ENCODE measurements at regions not wholly inside any gene's neighbourhood (a gene's known extent, or its start where the extent isn't known, plus 50 kb on each side); places are given as distances from the start of the nearest gene placed in this dataset.

DNA sequence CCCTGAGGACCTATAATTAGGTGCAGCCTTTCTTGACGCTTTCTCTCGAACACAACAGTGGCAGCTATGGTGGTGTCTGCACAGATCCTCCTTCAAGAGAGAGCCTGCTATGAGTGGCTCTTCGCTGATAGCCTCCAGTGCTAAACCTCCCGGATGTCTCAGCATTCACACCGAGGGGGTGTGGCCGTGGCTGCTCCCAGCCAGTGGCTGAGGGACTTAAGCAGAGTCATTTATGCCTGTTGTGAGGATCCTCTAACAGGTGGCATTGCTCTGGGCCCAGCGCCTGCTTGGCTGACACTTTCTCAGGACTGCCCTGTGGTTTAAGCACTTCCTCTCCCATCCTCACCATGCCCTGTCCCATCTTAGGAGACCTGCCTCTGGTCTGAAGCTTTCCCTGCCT is 592.0 kb upstream of the LRRTM1 start:
- Mint-ChIP-seq H3K36me3 (no peaks in the 10 kb centered on the region), H3K27ac (no peak overlapping the region), H3K4me1 (no peaks in the 10 kb centered on the region), H3K27me3 (no peaks in the 10 kb centered on the region), H3K9me3 (peaks cover 0 to 6% of the 10 kb centered on the region in 2 donors), H3K4me3 (no peak overlapping the region)
- DNase-seq (no peak), ATAC-seq (replicated peaks) (no peak)

DNA sequence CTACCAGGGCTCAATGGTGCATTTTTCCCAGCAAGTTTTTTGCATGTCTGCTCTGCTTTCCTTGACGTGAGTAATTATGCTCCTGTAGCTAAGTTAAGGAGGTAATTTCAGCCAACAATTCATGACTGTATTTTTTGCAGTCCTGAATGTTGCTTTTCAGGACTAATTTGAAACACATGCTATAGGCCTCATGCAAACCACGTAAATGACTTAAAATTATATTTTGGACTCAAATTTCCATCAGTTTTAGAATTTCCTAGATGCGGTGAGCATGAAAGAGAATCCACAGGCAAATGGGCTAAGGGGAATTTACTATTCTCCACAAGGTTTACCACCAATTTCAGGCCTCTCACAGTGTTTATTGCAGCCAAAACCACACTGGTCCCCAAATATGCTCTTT is 589.9 kb upstream of the LRRTM1 start:
- Mint-ChIP-seq H3K4me3 (no peak overlapping the region), H3K27me3 (no peaks in the 10 kb centered on the region), H3K36me3 (no peaks in the 10 kb centered on the region), H3K4me1 (no peaks in the 10 kb centered on the region), H3K9me3 (peaks cover 0 to 8% of the 10 kb centered on the region in 2 donors), H3K27ac (no peak overlapping the region)
- DNase-seq, result no peak
- ATAC-seq (replicated peaks), result no peak

DNA sequence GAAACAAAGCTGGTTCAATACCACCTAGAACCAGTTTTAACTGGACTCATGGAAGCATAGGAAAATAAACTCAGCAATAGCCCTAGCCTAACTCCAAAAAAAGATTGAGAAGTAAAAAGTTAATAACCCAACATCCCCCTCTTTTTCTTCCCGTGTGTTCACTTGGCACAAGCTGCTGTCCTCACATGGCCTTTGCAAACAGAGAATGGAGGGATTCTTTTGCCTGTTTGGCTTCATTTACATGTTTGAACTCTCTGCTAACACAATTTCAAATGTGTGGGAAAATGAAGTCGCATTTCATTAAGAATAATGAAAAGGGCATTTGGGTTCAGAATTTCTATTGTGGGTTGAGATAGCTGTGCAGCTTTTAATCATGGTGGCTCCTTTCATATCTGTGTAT is 589.2 kb upstream of the LRRTM1 start:
- Mint-ChIP-seq H3K27me3 (no peaks in the 10 kb centered on the region), H3K4me3 (no peak overlapping the region), H3K9me3 (peaks cover 0 to 8% of the 10 kb centered on the region in 2 donors), H3K36me3 (no peaks in the 10 kb centered on the region), H3K27ac (no peak overlapping the region), H3K4me1 (no peaks in the 10 kb centered on the region)
- ATAC-seq (replicated peaks), result no peak
- DNase-seq, result no peak

DNA sequence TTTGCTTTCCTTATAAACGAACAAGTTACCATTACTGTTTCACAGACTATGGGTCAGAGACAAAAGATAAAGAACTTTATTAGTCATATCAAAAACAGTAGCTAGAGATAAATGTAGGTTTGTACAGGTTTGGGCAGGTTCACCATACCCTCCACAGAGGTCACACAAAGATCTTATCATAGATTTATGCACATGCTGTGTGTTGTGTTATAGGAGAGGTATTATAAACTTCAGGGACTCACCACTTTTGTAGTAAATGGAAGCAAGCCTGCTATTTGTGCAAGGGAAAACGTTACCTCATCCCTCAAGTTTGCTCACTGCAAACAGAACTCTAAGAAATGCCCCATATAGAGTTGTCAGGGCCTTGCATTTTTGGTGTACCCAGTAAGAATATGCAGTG is 584.5 kb upstream of the LRRTM1 start:
- DNase-seq, result no peak
- ATAC-seq (replicated peaks), result no peak
- Mint-ChIP-seq H3K9me3 (peaks cover 3 to 7% of the 10 kb centered on the region in 2 donors), H3K36me3 (no peaks in the 10 kb centered on the region), H3K27ac (no peak overlapping the region), H3K4me1 (no peaks in the 10 kb centered on the region), H3K4me3 (no peak overlapping the region), H3K27me3 (no peaks in the 10 kb centered on the region)

DNA sequence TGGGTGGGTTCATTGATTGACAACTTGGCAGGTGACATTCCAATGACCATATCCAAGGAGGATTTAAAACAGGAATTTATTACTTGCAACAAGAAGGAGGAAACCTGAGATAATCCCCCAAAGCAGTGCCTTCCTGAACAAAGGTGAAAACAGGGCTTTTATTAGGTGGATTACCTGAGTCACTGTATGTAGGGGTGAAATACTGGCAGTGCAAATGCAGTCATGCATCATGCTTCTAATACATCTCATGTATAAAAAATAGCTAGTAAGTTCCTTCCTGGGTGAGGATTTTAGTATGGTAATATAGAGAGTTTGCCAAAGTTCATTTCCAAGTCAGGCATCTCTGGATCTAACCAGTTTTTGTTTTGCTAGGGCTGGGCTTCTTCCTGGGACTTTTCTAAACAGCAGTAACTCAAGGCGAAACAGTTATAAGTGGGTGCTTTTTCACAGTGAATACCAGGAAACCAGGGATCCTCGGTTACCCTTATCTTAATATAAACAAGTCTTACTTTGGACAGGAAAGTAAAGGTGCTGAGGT is 583.4 kb upstream of the LRRTM1 start:
- Mint-ChIP-seq H3K27me3 (no peaks in the 10 kb centered on the region), H3K9me3 (peaks cover 6 to 7% of the 10 kb centered on the region in 2 donors), H3K4me1 (no peaks in the 10 kb centered on the region), H3K36me3 (no peaks in the 10 kb centered on the region), H3K4me3 (no peak overlapping the region), H3K27ac (no peak overlapping the region)
- DNase-seq, result no peak
- no peak for ATAC-seq (replicated peaks)

DNA sequence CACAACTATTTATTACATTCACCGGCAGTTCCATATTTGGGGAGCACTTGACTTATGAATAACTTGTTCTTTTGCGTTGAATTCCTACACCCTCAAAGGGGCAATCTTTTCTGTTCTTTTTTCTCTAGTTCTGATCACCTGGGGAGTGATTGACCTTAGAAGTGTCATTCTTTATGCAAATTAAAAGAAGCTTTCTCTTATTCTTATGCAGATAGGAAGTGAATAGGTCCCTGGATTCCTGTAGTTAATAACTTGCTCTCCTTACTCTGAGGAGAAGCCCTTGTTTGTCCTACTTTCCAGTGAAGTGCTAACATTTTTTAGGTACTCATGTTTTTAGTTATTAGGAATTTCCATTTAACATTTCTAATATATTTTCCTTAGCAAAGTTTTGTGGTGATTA is 569.8 kb upstream of the LRRTM1 start:
- H3K36me3 Mint-ChIP-seq, result no peaks in the 10 kb centered on the region
- no peak for ATAC-seq (replicated peaks)
- H3K9me3 Mint-ChIP-seq, result peaks cover 9 to 15% of the 10 kb centered on the region in 2 donors
- H3K4me1 Mint-ChIP-seq, result no peaks in the 10 kb centered on the region
- no peak overlapping the region for H3K4me3 Mint-ChIP-seq
- no peaks in the 10 kb centered on the region for H3K27me3 Mint-ChIP-seq
- no peak overlapping the region for H3K27ac Mint-ChIP-seq
- DNase-seq, result no peak

DNA sequence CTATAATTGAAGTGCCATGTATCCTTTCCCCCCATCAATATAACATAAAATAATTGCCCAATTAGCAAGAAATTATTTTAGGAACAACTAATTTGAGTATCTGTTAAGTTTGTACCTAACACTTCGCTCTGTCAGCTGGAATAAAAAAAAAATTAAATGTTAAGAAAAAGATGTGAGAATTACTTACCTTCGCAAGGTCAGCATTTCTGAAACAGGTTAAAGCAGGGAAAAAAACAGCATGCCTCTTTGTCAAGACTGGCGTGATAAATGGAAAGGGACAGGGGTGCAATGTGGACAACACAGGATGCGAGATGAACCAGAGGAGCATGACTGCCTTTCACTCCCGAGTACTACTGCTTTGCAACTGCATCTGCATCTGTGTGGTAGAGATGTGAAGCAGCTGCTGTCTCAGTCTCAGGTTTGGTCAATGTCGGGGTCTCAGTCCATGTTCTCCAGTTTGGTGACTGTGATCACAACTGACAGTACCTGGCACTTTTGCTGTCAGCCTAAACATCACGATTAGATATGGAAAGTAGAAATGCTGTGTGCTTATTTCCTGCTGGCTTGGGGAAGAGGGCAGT is 565.4 kb upstream of the LRRTM1 start:
- Mint-ChIP-seq H3K36me3 (no peaks in the 10 kb centered on the region), H3K9me3 (peaks cover 4 to 9% of the 10 kb centered on the region in 2 donors), H3K27me3 (no peaks in the 10 kb centered on the region), H3K4me3 (no peak overlapping the region), H3K27ac (no peak overlapping the region), H3K4me1 (no peaks in the 10 kb centered on the region)
- DNase-seq, result no peak
- ATAC-seq (replicated peaks), result no peak

DNA sequence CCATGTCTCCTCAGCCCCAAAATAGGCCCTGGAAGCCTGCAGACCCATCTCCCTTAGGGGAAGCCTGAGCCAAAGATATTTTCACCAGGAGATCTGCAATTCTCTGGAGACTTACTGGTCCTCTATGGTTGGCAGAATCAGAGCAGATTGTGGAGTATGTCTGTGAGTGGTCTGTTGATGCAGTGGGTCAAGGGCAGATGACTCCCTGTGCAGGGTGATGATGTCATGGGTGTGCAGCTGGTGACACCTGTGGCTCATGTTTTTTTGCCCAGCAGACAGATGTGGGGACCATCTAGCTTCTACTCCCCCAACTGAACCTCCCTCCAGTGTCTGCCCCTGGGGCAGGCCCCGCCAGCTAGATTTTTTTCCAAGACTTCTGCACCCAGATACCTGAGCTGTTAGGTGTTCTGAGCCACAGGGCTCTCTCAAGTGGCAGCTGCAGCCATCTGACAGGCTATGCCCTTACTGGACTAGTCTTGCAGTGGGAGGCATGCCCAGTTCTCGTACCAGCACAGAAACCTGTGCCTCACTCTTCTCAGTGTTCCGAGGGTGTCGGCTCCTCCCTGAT is 558.7 kb upstream of the LRRTM1 start:
- Mint-ChIP-seq H3K4me1 (no peaks in the 10 kb centered on the region), H3K4me3 (no peak overlapping the region), H3K27me3 (no peaks in the 10 kb centered on the region), H3K9me3 (peaks cover 2 to 4% of the 10 kb centered on the region in 2 donors), H3K36me3 (no peaks in the 10 kb centered on the region), H3K27ac (no peak overlapping the region)
- DNase-seq, result no peak
- no peak for ATAC-seq (replicated peaks)

DNA sequence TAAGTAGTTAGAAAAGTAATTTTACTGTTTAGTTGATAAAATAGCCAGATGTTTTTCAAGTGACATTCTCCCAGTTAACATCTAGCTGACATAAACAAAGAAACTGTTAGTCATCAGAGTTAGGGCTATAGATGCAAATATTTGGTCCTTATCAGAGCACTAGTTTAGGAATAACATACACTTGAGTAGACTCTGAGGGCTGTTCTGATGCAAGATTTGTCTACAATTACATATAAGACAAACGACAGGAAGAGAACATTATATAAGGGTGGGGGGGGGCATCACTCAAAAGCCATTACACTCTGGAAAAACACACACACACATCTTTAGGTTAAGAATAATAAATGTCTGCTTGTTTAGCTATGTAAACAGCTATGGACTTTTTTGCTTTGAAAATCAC is 554.4 kb upstream of the LRRTM1 start:
- no peak overlapping the region for H3K4me3 Mint-ChIP-seq
- no peaks in the 10 kb centered on the region for H3K4me1 Mint-ChIP-seq
- no peak overlapping the region for H3K27ac Mint-ChIP-seq
- H3K9me3 Mint-ChIP-seq, result no peaks in the 10 kb centered on the region
- no peak for DNase-seq
- no peaks in the 10 kb centered on the region for H3K36me3 Mint-ChIP-seq
- ATAC-seq (replicated peaks), result no peak
- no peaks in the 10 kb centered on the region for H3K27me3 Mint-ChIP-seq

DNA sequence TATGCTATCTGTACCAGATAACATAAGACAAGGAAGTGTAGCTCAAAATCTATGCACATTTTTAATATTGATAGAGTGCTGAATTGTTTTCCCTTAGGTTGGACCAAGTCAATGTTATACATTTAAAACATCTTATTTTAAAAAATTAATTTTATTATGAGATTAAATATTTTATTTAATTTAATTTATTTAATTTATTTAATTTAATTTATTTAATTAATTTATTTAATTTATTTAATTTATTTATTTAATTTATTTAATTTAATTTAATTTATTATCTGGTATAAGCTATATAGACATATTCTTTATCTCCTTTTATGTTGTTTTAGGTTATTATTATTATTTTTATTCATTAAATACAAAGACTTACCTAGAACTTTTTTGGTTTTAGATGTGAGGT is 551.7 kb upstream of the LRRTM1 start:
- Mint-ChIP-seq H3K4me3 (no peak overlapping the region), H3K9me3 (peaks cover 0 to 3% of the 10 kb centered on the region in 2 donors), H3K27ac (no peak overlapping the region), H3K36me3 (no peaks in the 10 kb centered on the region), H3K4me1 (no peaks in the 10 kb centered on the region), H3K27me3 (no peaks in the 10 kb centered on the region)
- DNase-seq, result no peak
- ATAC-seq (replicated peaks), result no peak

DNA sequence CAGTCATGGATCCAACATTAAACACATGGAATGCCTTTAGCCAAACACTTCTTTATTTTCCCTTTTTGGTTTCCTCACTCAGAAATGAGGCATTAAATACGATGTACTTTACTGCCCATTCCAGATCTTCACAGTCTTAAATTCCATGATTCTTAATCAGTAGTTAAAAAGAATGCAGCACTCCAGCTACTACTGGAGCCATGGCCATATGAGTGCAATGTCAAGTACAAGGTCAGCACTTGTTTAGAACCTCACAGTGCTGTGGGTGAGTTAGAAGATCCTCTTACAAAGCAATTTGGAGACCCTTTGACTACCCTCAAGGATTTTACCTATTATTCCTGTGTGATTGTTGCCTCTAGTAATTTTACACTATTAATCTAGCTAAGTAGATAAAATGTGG is 550.3 kb upstream of the LRRTM1 start:
- Mint-ChIP-seq H3K9me3 (peaks cover 0 to 4% of the 10 kb centered on the region in 2 donors), H3K36me3 (no peaks in the 10 kb centered on the region), H3K4me3 (no peak overlapping the region), H3K4me1 (no peaks in the 10 kb centered on the region), H3K27me3 (no peaks in the 10 kb centered on the region), H3K27ac (no peak overlapping the region)
- ATAC-seq (replicated peaks) (no peak), DNase-seq (no peak)

DNA sequence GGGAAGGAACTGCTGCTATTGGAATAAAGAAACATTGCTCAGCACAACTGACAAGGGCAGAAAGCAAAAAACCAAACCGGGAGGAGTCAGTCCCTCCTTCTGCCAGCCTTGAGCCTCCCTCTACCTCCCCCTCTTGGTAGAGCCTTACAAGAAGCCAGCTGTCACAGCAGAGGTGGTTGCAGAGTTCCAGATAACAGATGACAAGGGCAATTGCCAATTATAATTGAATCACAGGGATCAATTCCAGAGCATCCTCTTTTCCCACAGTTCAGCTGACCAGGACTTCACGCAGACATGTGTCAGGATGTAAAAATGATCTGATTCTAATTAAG is 548.2 kb upstream of the LRRTM1 start:
- ATAC-seq (replicated peaks), result no peak
- H3K4me1 Mint-ChIP-seq, result no peaks in the 10 kb centered on the region

DNA sequence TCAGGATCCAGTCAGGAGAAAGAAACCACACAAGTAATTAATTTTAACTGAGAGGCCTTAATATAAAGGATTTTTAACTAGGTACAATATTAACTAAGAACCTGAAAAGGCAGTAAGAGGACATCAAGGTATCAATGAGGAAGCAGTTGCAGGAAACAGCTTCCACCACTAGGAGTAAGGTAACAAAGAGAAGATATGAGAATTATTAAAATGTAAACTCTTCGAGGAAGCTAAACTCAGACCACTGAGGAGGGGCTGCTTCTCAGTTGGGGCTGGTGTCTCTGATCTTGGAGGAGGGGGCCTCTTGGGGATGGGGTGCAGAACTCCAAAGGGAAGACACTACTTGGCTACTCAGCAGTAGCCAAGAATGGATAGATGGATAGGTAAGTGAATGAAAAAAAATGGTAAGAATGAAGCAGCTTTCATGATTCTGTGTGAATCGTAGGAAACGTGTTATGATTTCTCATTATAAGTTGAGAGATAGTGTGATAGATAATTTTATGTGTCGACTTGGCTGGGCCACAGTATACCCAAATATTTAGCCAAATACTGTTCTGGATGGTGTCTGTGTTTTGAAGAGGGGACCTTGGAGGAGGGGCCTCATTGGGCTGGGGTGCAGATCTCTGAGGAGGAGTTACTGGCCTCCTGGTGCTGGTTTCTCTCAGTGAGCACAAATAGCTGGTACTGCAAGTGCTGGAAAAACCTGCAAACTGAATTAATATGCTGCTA is 547.7 kb upstream of the LRRTM1 start:
- Mint-ChIP-seq H3K36me3 (no peaks in the 10 kb centered on the region), H3K4me1 (no peaks in the 10 kb centered on the region)

More for the DNA sequence above, 548.2 kb upstream of the LRRTM1 start:
- no peaks in the 10 kb centered on the region for H3K27me3 Mint-ChIP-seq
- no peak for DNase-seq
- no peak overlapping the region for H3K27ac Mint-ChIP-seq
- H3K36me3 Mint-ChIP-seq, result no peaks in the 10 kb centered on the region
- H3K4me3 Mint-ChIP-seq, result no peak overlapping the region
- H3K9me3 Mint-ChIP-seq, result peaks cover 0 to 4% of the 10 kb centered on the region in 2 donors

DNA sequence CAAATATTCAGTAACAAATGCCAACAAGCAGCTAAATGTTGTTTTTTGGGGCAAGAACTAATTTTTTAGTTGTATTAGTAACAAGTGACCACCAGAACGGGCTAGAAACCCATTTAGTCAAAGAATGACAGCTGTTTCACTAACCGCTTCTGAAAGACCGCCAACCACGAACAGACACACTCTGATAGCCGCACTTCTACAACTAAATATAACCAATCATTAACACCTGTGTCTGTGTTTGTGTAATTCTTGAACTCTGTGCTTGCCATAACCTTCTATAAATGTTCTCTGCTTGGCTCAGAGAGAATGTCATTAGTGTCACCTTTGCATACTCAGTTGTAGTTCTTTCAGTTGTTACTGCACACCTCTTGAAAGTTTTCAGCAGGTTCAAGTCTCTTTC is 526.3 kb upstream of the LRRTM1 start:
- Mint-ChIP-seq H3K9me3 (peaks cover 6 to 11% of the 10 kb centered on the region in 2 donors), H3K4me3 (no peak overlapping the region), H3K27ac (no peak overlapping the region), H3K27me3 (no peaks in the 10 kb centered on the region), H3K36me3 (no peaks in the 10 kb centered on the region), H3K4me1 (no peaks in the 10 kb centered on the region)
- ATAC-seq (replicated peaks) (no peak), DNase-seq (no peak)

More for the DNA sequence above, 547.7 kb upstream of the LRRTM1 start:
- DNase-seq (no peak), ATAC-seq (replicated peaks) (no peak)
- Mint-ChIP-seq H3K27me3 (no peaks in the 10 kb centered on the region), H3K27ac (no peak overlapping the region), H3K4me3 (no peak overlapping the region), H3K9me3 (peaks cover 0 to 4% of the 10 kb centered on the region in 2 donors)

DNA sequence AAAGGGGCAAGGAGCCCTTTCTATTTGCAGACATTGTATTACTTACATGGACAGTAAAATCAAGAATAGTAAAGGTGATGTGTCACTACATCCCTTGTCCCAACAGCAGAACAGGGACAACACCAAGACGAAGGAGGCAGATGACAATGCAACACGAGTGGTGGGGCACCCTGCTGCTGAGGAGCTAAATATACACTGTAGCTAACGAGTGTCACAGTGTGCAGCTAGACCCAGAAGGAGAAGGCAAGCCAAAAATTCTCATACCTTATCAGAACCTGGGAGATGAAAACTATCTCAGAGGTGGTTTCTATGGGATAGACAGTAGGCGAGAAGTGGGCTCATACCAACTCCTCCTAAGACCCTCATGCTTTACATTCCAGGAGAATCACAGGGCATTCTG is 518.4 kb upstream of the LRRTM1 start:
- Mint-ChIP-seq H3K4me1 (no peaks in the 10 kb centered on the region), H3K27me3 (no peaks in the 10 kb centered on the region), H3K27ac (no peak overlapping the region), H3K36me3 (no peaks in the 10 kb centered on the region), H3K9me3 (peaks cover 11 to 13% of the 10 kb centered on the region in 2 donors), H3K4me3 (no peak overlapping the region)
- no peak for DNase-seq
- ATAC-seq (replicated peaks), result no peak
